HepG2 (cell line): ENCODE measurements at regions not wholly inside any gene's neighbourhood (a gene's known extent, or its start where the extent isn't known, plus 50 kb on each side); places are given as distances from the start of the nearest gene placed in this dataset.

Experiments
- ATAC-seq: fragments of 200-7000 bp; cut with Tn5 transposase; 3 replicates; pipeline ENCODE4 v1.9.1; 2020; ENCODE audit warnings: mild to moderate bottlenecking, moderate library complexity
- BruUV-seq: library from RNA; stranded (reverse); fragments of 400-500 nt; replicated peaks from 2 replicates; lab custom pipeline; 2021; lab: Mats Ljungman, UMichigan
- CTCF ChIA-PET: fragments of 300-600 bp; formaldehyde crosslinking; extraction: SDS; loops from one replicate; lab custom pipeline; 2021; ENCODE audit warnings: low total read pairs, inconsistent platforms, low intra/inter-chr PET ratio; lab: Yijun Ruan, JAX
- POLR2A ChIA-PET: fragments of 350-600 bp; sonication (Branson Sonifier 250); formaldehyde crosslinking; loops from one replicate; lab custom pipeline; 2020; ENCODE audit warnings: antibody characterized with exemption, inconsistent platforms; lab: Yijun Ruan, JAX
- DNase-seq: peaks from one replicate; pipeline ENCODE4 v3.0.0-alpha.2; 2015; ENCODE audit warnings: low spot score
- FAIRE-seq: peaks from 3 replicates; lab custom pipeline; 2011; peaks lifted over from hg19 to GRCh38; lab: Jason Lieb, UNC
- H2AFZ ChIP-seq: one replicate; pipeline ENCODE4 v1.6.1; 2011; ENCODE audit warnings: low read length, inconsistent platforms
- H3K27ac ChIP-seq: fragments of 300-600 bp; 3 replicates; pipeline ENCODE4 v1.8.0; 2011; ENCODE audit warnings: mixed run types, mild to moderate bottlenecking, mixed read lengths, low read length, inconsistent platforms; ENCODE audit not compliant: insufficient read depth; ENCODE audit errors: extremely low read length
- H3K27me3 ChIP-seq, 2 experiments: fragments of 200-600 bp in 1 of 2; 2 replicates in 1 of 2; 3 replicates in 1 of 2; pipeline versions ENCODE4 v1.6.0 to v1.8.0; 2011; ENCODE audit warnings: low read length in 2 of 2, mild to moderate bottlenecking in 2 of 2, moderate library complexity in 2 of 2, inconsistent platforms in 1 of 2; ENCODE audit not compliant: insufficient read depth in 2 of 2, control insufficient read depth in 1 of 2
- H3K36me3 ChIP-seq, 2 experiments: fragments of 200-600 bp in 1 of 2; replicated peaks in 1 of 2; 2 replicates in 1 of 2; 3 replicates in 1 of 2; pipeline versions ENCODE4 v1.5.1 to v1.8.0; 2011; ENCODE audit warnings: low read length in 2 of 2, inconsistent platforms in 1 of 2; ENCODE audit not compliant: insufficient read depth in 2 of 2, control insufficient read depth in 1 of 2
- H3K4me1 ChIP-seq: 2 replicates; pipeline ENCODE4 v1.5.1; 2012; ENCODE audit warnings: low read length, inconsistent platforms; ENCODE audit not compliant: insufficient read depth
- H3K4me2 ChIP-seq: 2 replicates; pipeline ENCODE4 v1.6.0; 2011; ENCODE audit warnings: low read depth, low read length, inconsistent platforms
- H3K4me3 ChIP-seq, 3 experiments: fragments of 200-600 bp in 1 of 3; sonication (generic), shearing (Covaris generic) in 1 of 3; replicated peaks in 1 of 3; 2 replicates each; pipeline ENCODE4 v1.5.1; 2011 to 2016; ENCODE audit warnings: low read length in 3 of 3, inconsistent platforms in 2 of 3, low read depth in 2 of 3, mild to moderate bottlenecking in 2 of 3, control low read depth in 1 of 3, mixed read lengths in 1 of 3; ENCODE audit not compliant: insufficient read depth in 1 of 3
- H3K79me2 ChIP-seq: one replicate; pipeline ENCODE4 v1.6.1; 2011; ENCODE audit warnings: low read length, inconsistent platforms; ENCODE audit not compliant: insufficient read depth
- H3K9ac ChIP-seq: 2 replicates; pipeline ENCODE4 v1.6.0; 2011; ENCODE audit warnings: mild to moderate bottlenecking, low read depth, low read length, inconsistent platforms; ENCODE audit not compliant: insufficient read depth
- H3K9me3 ChIP-seq: 2 replicates; pipeline ENCODE4 v1.5.1; 2012; ENCODE audit warnings: mild to moderate bottlenecking, low read length
- H4K20me1 ChIP-seq: 2 replicates; pipeline ENCODE4 v1.6.0; 2011; ENCODE audit warnings: inconsistent platforms, mild to moderate bottlenecking, low read length, moderate library complexity; ENCODE audit not compliant: insufficient read depth
- ARNT ChIP-seq: fragments of 450-650 bp; IDR thresholded peaks from 2 replicates; pipeline ENCODE4 v1.6.1; 2017
- DNMT1 ChIP-seq: sonication (generic); formaldehyde crosslinking; IDR thresholded peaks from 2 replicates; pipeline ENCODE4 v1.5.1; 2020; ENCODE audit warnings: mild to moderate bottlenecking, missing genetic modification reagents
- FOXM1 ChIP-seq: sonication (generic); formaldehyde crosslinking; IDR thresholded peaks from 2 replicates; pipeline ENCODE4 v1.5.0; 2020; ENCODE audit warnings: missing genetic modification reagents
- ISX ChIP-seq: sonication (generic); formaldehyde crosslinking; conservative IDR thresholded peaks from 2 replicates; pipeline ENCODE4 v1.5.0; 2020; ENCODE audit warnings: missing genetic modification reagents
- KDM6A ChIP-seq: IDR thresholded peaks from 2 replicates; pipeline ENCODE4 v1.6.1; 2016; ENCODE audit warnings: low read depth
- NCOA1 ChIP-seq: sonication (generic); formaldehyde crosslinking; IDR thresholded peaks from 2 replicates; pipeline ENCODE4 v1.9.0; 2021; ENCODE audit warnings: missing genetic modification reagents
- SNRNP70 ChIP-seq: fragments of 200-400 bp; formaldehyde crosslinking; IDR thresholded peaks from 2 replicates; pipeline ENCODE4 v1.6.1; 2017; ENCODE audit warnings: mild to moderate bottlenecking, low read depth, low read length, moderate library complexity
- STAT5B ChIP-seq: sonication (generic); formaldehyde crosslinking; IDR thresholded peaks from 2 replicates; pipeline ENCODE4 v1.4.0; 2020; ENCODE audit warnings: missing genetic modification reagents
- TBL1XR1 ChIP-seq: fragments of 150-350 bp; IDR thresholded peaks from 2 replicates; pipeline ENCODE4 v1.6.1; 2014; ENCODE audit warnings: borderline replicate concordance, low read length; ENCODE audit not compliant: partially characterized antibody
- ZFP82 ChIP-seq: sonication (generic); formaldehyde crosslinking; IDR thresholded peaks from 2 replicates; pipeline ENCODE4 v1.5.1; 2020; ENCODE audit warnings: mild to moderate bottlenecking, missing genetic modification reagents, borderline replicate concordance
- ZMAT3 ChIP-seq: sonication (generic); formaldehyde crosslinking; conservative IDR thresholded peaks from 2 replicates; pipeline ENCODE4 v1.7.0; 2021; ENCODE audit warnings: missing genetic modification reagents
- ZNF292 ChIP-seq: sonication (generic); formaldehyde crosslinking; IDR thresholded peaks from 2 replicates; pipeline ENCODE4 v1.8.1; 2022; ENCODE audit warnings: mild to moderate bottlenecking, low read depth, missing genetic modification reagents, borderline replicate concordance
- ZNF720 ChIP-seq: sonication (generic); formaldehyde crosslinking; IDR thresholded peaks from 2 replicates; pipeline ENCODE4 v1.4.0; 2020; ENCODE audit warnings: missing genetic modification reagents
- WGBS: methylation state at CpG from one replicate; pipeline ENCODE4 v1.1.6; 2017; ENCODE audit warnings: low lambda C conversion rate; 5-methylcytosine and 5-hydroxymethylcytosine counted together
- in situ Hi-C: cut with HindIII; loops from 2 replicates; pipeline ENCODE4 v1.10.0; 2017; ENCODE audit warnings: low pct_unique_long_range_greater_than_20kb; ENCODE audit not compliant: extremely low pct_ligation_motif_present
- intact Hi-C: fragments of 100-400 bp; cut with micrococcal nuclease; formaldehyde crosslinking; loops from one replicate; pipeline ENCODE4 v1.10.0; 2022; ENCODE audit not compliant: unreplicated experiment
- TF ChIP-seq, protein P1 (sequence below): sonication (generic); formaldehyde crosslinking; conservative IDR thresholded peaks from 2 replicates; pipeline ENCODE4 v1.4.0; 2020; ENCODE audit warnings: missing genetic modification reagents
- TF ChIP-seq, protein P2 (sequence below): IDR thresholded peaks from 2 replicates; pipeline ENCODE4 v1.6.1; 2016
- TF ChIP-seq, protein P3 (sequence below): sonication (generic); formaldehyde crosslinking; IDR thresholded peaks from 2 replicates; pipeline ENCODE4 v1.8.0; 2022; ENCODE audit warnings: mild to moderate bottlenecking, missing genetic modification reagents, moderate library complexity
- TF ChIP-seq, protein P4 (sequence below): sonication (generic); formaldehyde crosslinking; IDR thresholded peaks from 2 replicates; pipeline ENCODE4 v1.5.1; 2020; ENCODE audit warnings: mild to moderate bottlenecking, missing genetic modification reagents

DNA sequence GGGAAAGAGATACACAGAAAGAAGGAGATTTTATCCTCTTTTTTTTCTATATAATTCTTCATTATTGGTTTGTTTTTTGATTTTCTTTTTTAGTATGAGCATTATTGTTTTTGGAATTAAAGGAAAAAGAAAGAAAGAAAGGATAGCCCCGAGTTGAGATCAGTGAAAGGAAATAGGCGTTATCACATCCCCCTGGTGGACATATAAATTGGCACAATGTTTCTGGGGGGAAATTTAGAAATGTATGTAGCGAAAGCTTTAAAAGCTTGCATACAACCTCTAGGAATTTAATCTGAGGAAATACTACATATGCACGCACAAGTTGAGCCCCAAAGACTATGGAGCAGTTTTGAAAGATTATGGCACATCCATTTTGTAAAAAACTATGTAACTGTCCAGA lies 226.3 kb upstream of the LDB2 start:
- BruUV-seq: no TSS peak
- 11% methylated on average over 4 of the region's 4 CpGs for WGBS
- TF ChIP-seq ARNT (no peak), ZMAT3 (no peak), NCOA1 (CRISPR knock-in tag) (no peak), ISX (CRISPR knock-in tag) (no peak), SNRNP70 (no peak), ZFP82 (no peak), TBL1XR1 (no peak), STAT5B (CRISPR knock-in tag) (no peak), KDM6A (CRISPR knock-in tag) (no peak), FOXM1 (CRISPR knock-in tag) (no peak), ZNF720 (CRISPR knock-in tag) (no peak), DNMT1 (no peak), ZNF292 (CRISPR knock-in tag) (no peak)
- TF ChIP-seq, protein P1, sequence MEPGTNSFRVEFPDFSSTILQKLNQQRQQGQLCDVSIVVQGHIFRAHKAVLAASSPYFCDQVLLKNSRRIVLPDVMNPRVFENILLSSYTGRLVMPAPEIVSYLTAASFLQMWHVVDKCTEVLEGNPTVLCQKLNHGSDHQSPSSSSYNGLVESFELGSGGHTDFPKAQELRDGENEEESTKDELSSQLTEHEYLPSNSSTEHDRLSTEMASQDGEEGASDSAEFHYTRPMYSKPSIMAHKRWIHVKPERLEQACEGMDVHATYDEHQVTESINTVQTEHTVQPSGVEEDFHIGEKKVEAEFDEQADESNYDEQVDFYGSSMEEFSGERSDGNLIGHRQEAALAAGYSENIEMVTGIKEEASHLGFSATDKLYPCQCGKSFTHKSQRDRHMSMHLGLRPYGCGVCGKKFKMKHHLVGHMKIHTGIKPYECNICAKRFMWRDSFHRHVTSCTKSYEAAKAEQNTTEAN (CRISPR knock-in tag): no peak
- TF ChIP-seq, protein P2, sequence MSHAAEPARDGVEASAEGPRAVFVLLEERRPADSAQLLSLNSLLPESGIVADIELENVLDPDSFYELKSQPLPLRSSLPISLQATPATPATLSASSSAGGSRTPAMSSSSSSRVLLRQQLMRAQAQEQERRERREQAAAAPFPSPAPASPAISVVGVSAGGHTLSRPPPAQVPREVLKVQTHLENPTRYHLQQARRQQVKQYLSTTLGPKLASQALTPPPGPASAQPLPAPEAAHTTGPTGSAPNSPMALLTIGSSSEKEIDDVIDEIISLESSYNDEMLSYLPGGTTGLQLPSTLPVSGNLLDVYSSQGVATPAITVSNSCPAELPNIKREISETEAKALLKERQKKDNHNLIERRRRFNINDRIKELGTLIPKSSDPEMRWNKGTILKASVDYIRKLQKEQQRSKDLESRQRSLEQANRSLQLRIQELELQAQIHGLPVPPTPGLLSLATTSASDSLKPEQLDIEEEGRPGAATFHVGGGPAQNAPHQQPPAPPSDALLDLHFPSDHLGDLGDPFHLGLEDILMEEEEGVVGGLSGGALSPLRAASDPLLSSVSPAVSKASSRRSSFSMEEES (CRISPR knock-in tag): no peak
- TF ChIP-seq, protein P3, sequence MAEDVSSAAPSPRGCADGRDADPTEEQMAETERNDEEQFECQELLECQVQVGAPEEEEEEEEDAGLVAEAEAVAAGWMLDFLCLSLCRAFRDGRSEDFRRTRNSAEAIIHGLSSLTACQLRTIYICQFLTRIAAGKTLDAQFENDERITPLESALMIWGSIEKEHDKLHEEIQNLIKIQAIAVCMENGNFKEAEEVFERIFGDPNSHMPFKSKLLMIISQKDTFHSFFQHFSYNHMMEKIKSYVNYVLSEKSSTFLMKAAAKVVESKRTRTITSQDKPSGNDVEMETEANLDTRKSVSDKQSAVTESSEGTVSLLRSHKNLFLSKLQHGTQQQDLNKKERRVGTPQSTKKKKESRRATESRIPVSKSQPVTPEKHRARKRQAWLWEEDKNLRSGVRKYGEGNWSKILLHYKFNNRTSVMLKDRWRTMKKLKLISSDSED: no peak
- TF ChIP-seq, protein P4, sequence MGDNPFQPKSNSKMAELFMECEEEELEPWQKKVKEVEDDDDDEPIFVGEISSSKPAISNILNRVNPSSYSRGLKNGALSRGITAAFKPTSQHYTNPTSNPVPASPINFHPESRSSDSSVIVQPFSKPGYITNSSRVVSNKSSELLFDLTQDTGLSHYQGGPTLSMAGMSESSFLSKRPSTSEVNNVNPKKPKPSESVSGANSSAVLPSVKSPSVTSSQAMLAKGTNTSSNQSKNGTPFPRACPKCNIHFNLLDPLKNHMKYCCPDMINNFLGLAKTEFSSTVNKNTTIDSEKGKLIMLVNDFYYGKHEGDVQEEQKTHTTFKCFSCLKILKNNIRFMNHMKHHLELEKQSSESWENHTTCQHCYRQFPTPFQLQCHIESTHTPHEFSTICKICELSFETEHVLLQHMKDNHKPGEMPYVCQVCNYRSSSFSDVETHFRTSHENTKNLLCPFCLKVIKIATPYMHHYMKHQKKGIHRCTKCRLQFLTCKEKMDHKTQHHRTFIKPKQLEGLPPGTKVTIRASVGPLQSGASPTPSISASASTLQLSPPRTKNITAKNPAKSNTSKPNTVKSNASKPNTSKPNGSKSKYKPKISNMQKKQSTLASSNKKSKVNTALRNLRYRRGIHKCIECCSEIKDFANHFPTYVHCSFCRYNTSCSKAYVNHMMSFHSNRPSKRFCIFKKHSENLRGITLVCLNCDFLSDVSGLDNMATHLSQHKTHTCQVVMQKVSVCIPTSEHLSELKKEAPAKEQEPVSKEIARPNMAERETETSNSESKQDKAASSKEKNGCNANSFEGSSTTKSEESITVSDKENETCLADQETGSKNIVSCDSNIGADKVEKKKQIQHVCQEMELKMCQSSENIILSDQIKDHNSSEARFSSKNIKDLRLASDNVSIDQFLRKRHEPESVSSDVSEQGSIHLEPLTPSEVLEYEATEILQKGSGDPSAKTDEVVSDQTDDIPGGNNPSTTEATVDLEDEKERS (CRISPR knock-in tag): no peak
- no peaks in the 10 kb centered on the region for H3K4me1 ChIP-seq
- H3K36me3 ChIP-seq: no peaks in the 10 kb centered on the region
- CTCF ChIA-PET: no interaction called here
- H3K4me3 ChIP-seq: no peak overlapping the region
- no peak overlapping the region for H2AFZ ChIP-seq
- no peaks in the 10 kb centered on the region for H4K20me1 ChIP-seq
- in situ Hi-C loops: no loop called here
- ATAC-seq: no peak
- H3K27ac ChIP-seq: no peak overlapping the region
- DNase-seq: no peak
- POLR2A ChIA-PET: no interaction called here
- no peaks in the 10 kb centered on the region for H3K9me3 ChIP-seq
- no peaks in the 10 kb centered on the region for H3K79me2 ChIP-seq
- H3K9ac ChIP-seq: no peak overlapping the region
- no peaks in the 10 kb centered on the region for H3K27me3 ChIP-seq
- no peak overlapping the region for H3K4me2 ChIP-seq
- no peak for FAIRE-seq
- intact Hi-C loops: no loop called here
